ENCODE measurements at regions not wholly inside any gene's neighbourhood (a gene's known extent, or its start where the extent isn't known, plus 50 kb on each side); places are given as distances from the start of the nearest gene placed in this dataset.

DNA sequence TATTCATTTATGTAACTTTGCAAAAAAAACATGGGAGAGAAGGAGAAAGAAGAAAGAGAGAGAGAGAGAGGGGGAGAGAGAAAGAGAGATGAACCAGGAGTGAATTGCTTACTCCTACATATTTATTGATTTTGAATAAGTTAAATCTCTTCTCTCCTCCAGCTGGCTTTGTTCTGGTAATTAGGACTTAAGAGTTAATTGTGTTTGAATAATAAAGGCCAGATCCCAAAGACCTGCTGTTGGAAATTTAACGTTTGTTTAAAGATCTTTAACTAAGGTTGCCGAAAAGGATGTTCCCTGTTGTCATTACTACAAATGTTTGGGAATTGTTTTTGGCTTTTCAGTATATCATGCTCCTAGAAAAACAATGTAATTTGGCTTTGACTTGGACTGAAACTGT, 473.0 kb downstream of the TUSC1 start:
- Histone ChIP-seq H3K9me1 (ENCODE audit: control insufficient read depth, extremely low read depth, insufficient read depth, low read length) (no peaks in the 10 kb centered on the region), H3K9me3 (ENCODE audit: control insufficient read depth, low read depth, low read length) (no peaks in the 10 kb centered on the region), H4K20me1 (ENCODE audit: control insufficient read depth, extremely low read depth, insufficient read depth, low read length) (no peaks in the 10 kb centered on the region), H3K9ac (ENCODE audit: control insufficient read depth, extremely low read depth, insufficient read depth, low read length) (no peak overlapping the region), H3K4me1 (ENCODE audit: control insufficient read depth, extremely low read depth, insufficient read depth, low read length) (no peaks in the 10 kb centered on the region), H2AFZ (ENCODE audit: control insufficient read depth, low read length) (no peak overlapping the region), H3K79me2 (ENCODE audit: control insufficient read depth, insufficient read depth, low read length) (no peaks in the 10 kb centered on the region), H3K4me3 (ENCODE audit: control insufficient read depth in 2 of 3, extremely low read depth in 1 of 3, insufficient read depth in 2 of 3, low read depth in 1 of 3, low read length in 3 of 3) (no peak overlapping the region), H3K27me3 (ENCODE audit: control insufficient read depth, extremely low read depth, insufficient read depth, low read length) (no peaks in the 10 kb centered on the region), H3K36me3 (ENCODE audit: control insufficient read depth in 2 of 2, extremely low read depth in 1 of 2, insufficient read depth in 2 of 2, low read length in 2 of 2) (no peaks in the 10 kb centered on the region), H3K4me2 (ENCODE audit: control insufficient read depth, extremely low read depth, insufficient read depth, low read depth, low read length) (no peak overlapping the region), H3K27ac (ENCODE audit: control insufficient read depth, insufficient read depth, low read length) (no peak overlapping the region)
- FAIRE-seq (no peak), DNase-seq (ENCODE audit: low read depth, low spot score) (no peak)
- no peak for TF ChIP-seq EZH2 (IDR thresholded peaks at IDR 0.05; ENCODE audit: low read length)
- TF ChIP-seq, protein P1, sequence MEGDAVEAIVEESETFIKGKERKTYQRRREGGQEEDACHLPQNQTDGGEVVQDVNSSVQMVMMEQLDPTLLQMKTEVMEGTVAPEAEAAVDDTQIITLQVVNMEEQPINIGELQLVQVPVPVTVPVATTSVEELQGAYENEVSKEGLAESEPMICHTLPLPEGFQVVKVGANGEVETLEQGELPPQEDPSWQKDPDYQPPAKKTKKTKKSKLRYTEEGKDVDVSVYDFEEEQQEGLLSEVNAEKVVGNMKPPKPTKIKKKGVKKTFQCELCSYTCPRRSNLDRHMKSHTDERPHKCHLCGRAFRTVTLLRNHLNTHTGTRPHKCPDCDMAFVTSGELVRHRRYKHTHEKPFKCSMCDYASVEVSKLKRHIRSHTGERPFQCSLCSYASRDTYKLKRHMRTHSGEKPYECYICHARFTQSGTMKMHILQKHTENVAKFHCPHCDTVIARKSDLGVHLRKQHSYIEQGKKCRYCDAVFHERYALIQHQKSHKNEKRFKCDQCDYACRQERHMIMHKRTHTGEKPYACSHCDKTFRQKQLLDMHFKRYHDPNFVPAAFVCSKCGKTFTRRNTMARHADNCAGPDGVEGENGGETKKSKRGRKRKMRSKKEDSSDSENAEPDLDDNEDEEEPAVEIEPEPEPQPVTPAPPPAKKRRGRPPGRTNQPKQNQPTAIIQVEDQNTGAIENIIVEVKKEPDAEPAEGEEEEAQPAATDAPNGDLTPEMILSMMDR (optimal IDR thresholded peaks at IDR 0.05 in 1 of 3, IDR thresholded peaks at IDR 0.05 in 1 of 3, conservative IDR thresholded peaks at IDR 0.05 in 1 of 3; ENCODE audit: extremely low read depth in 1 of 3, insufficient read depth in 2 of 3, low read length in 3 of 3), result no peak
- dilution Hi-C loops (cut with MboI; ENCODE audit: extremely low pct_ligation_motif_present, low sequenced_read_pairs), result no loop called here

DNA sequence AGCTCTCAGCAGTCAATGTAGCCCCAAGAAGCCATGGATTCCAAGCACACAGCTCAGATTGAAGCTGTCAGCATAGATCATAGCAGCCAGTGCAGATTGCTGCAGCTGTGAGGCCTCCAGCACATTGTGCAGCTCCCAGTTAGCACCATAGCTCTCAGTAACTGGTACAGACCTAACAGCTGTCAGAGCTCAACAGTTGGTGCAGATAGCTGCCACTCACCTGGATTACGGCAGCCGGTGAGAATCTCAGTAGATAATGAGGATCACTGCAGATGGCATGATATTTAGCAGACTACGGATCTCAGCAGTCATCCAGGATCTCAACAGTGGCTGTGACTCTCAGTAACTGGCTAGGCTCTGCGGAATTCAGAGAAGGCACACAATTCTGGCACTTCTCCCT, 500.4 kb downstream of the TUSC1 start:
- Histone ChIP-seq H3K4me3 (ENCODE audit: control insufficient read depth in 2 of 3, extremely low read depth in 1 of 3, insufficient read depth in 2 of 3, low read depth in 1 of 3, low read length in 3 of 3) (no peak overlapping the region), H3K4me2 (ENCODE audit: control insufficient read depth, extremely low read depth, insufficient read depth, low read depth, low read length) (no peak overlapping the region), H3K27ac (ENCODE audit: control insufficient read depth, insufficient read depth, low read length) (no peak overlapping the region), H3K27me3 (ENCODE audit: control insufficient read depth, extremely low read depth, insufficient read depth, low read length) (no peaks in the 10 kb centered on the region), H3K9me1 (ENCODE audit: control insufficient read depth, extremely low read depth, insufficient read depth, low read length) (no peaks in the 10 kb centered on the region), H3K79me2 (ENCODE audit: control insufficient read depth, insufficient read depth, low read length) (no peaks in the 10 kb centered on the region), H3K9ac (ENCODE audit: control insufficient read depth, extremely low read depth, insufficient read depth, low read length) (no peak overlapping the region), H3K9me3 (ENCODE audit: control insufficient read depth, low read depth, low read length) (no peaks in the 10 kb centered on the region), H4K20me1 (ENCODE audit: control insufficient read depth, extremely low read depth, insufficient read depth, low read length) (no peaks in the 10 kb centered on the region), H2AFZ (ENCODE audit: control insufficient read depth, low read length) (no peak overlapping the region), H3K4me1 (ENCODE audit: control insufficient read depth, extremely low read depth, insufficient read depth, low read length) (no peaks in the 10 kb centered on the region), H3K36me3 (ENCODE audit: control insufficient read depth in 2 of 2, extremely low read depth in 1 of 2, insufficient read depth in 2 of 2, low read length in 2 of 2) (no peaks in the 10 kb centered on the region)
- dilution Hi-C loops (cut with MboI; ENCODE audit: extremely low pct_ligation_motif_present, low sequenced_read_pairs), result no loop called here
- no peak for TF ChIP-seq EZH2 (IDR thresholded peaks at IDR 0.05; ENCODE audit: low read length)
- TF ChIP-seq, protein P1 (optimal IDR thresholded peaks at IDR 0.05 in 1 of 3, IDR thresholded peaks at IDR 0.05 in 1 of 3, conservative IDR thresholded peaks at IDR 0.05 in 1 of 3; ENCODE audit: extremely low read depth in 1 of 3, insufficient read depth in 2 of 3, low read length in 3 of 3), result no peak
- no peak for FAIRE-seq
- DNase-seq (ENCODE audit: low read depth, low spot score), result no peak
